PFSK-1 (cell line): ENCODE measurements at regions not wholly inside any gene's neighbourhood (a gene's known extent, or its start where the extent isn't known, plus 50 kb on each side); places are given as distances from the start of the nearest gene placed in this dataset.

Experiments
- POLR2AphosphoS5 ChIP-seq: IDR thresholded peaks from 2 replicates; pipeline ENCODE4 v1.6.1; 2012; ENCODE audit warnings: low read depth, mild to moderate bottlenecking, control low read depth, low read length, moderate library complexity
- TAF1 ChIP-seq: IDR thresholded peaks from 2 replicates; pipeline ENCODE4 v1.6.1; 2012; ENCODE audit warnings: low read length, control low read depth, borderline replicate concordance; ENCODE audit not compliant: insufficient read depth

- no peak for TF ChIP-seq POLR2AphosphoS5
- no peak for TF ChIP-seq TAF1
Observed at GRCh38 chr12:42673535-42673934, 84.0 kb upstream of the PRICKLE1 start.
